NT2/D1 (cell line): ENCODE measurements at regions not wholly inside any gene's neighbourhood (a gene's known extent, or its start where the extent isn't known, plus 50 kb on each side); places are given as distances from the start of the nearest gene placed in this dataset.

Experiments used
- DNase-seq: peaks from one replicate; pipeline ENCODE4 v3.0.0-alpha.2; 2011; ENCODE audit warnings: low read depth, low spot score
- H3K27me3 ChIP-seq: 2 replicates; pipeline ENCODE4 v1.6.0; 2011; ENCODE audit warnings: mild to moderate bottlenecking; ENCODE audit not compliant: insufficient read length, insufficient read depth
- H3K36me3 ChIP-seq: 2 replicates; pipeline ENCODE4 v1.6.1; 2011; ENCODE audit warnings: mild to moderate bottlenecking, low read length, mixed read lengths; ENCODE audit not compliant: insufficient read depth, insufficient read length
- H3K4me1 ChIP-seq: 2 replicates; pipeline ENCODE4 v1.5.1; 2011; ENCODE audit not compliant: insufficient read depth, insufficient read length
- H3K4me3 ChIP-seq: 2 replicates; pipeline ENCODE4 v1.5.1; 2011; ENCODE audit warnings: low read depth; ENCODE audit not compliant: insufficient read length
- H3K9ac ChIP-seq: 2 replicates; pipeline ENCODE4 v1.6.0; 2011; ENCODE audit warnings: low read depth; ENCODE audit not compliant: insufficient read length
- H3K9me3 ChIP-seq: 2 replicates; pipeline ENCODE4 v1.5.1; 2011; ENCODE audit warnings: mild to moderate bottlenecking, low read length; ENCODE audit not compliant: insufficient read depth
- SUZ12 ChIP-seq: IDR thresholded peaks from 2 replicates; pipeline ENCODE4 v1.6.1; 2011; ENCODE audit not compliant: insufficient read length, insufficient read depth; ENCODE audit errors: extremely low read depth
- YY1 ChIP-seq: IDR thresholded peaks from 2 replicates; pipeline ENCODE4 v1.6.1; 2011; ENCODE audit not compliant: insufficient read length, insufficient read depth
- ZNF274 ChIP-seq: IDR thresholded peaks from 2 replicates; pipeline ENCODE4 v1.6.1; 2011; ENCODE audit warnings: mild to moderate bottlenecking, low read depth, low read length

GRCh38 chr2:120442923-120443571, 97.1 kb downstream of the INHBB start:
- no peak for TF ChIP-seq SUZ12
- no peak for TF ChIP-seq ZNF274
- no peak for TF ChIP-seq YY1

GRCh38 chr2:120443946-120444345, 98.0 kb downstream of the INHBB start:
- H3K9ac ChIP-seq: no peak overlapping the region
- no peaks in the 10 kb centered on the region for H3K4me1 ChIP-seq
- no peak for DNase-seq
- TF ChIP-seq YY1 (no peak), SUZ12 (no peak), ZNF274 (no peak)
- no peaks in the 10 kb centered on the region for H3K36me3 ChIP-seq
- no peak overlapping the region for H3K4me3 ChIP-seq
- no peaks in the 10 kb centered on the region for H3K9me3 ChIP-seq
- H3K27me3 ChIP-seq: peaks cover 100% of the 10 kb centered on the region

More at GRCh38 chr2:120442923-120443571, 97.1 kb downstream of the INHBB start:
- peak overlapping the region; percentile 22 for H3K9ac ChIP-seq
- H3K4me1 ChIP-seq: no peaks in the 10 kb centered on the region
- peak; percentile 47 for DNase-seq
- no peaks in the 10 kb centered on the region for H3K36me3 ChIP-seq
- peak overlapping the region; percentile 36 for H3K4me3 ChIP-seq
- no peaks in the 10 kb centered on the region for H3K9me3 ChIP-seq
- peaks cover 100% of the 10 kb centered on the region for H3K27me3 ChIP-seq

- H3K4me3 ChIP-seq: no peak overlapping the region
- no peaks in the 10 kb centered on the region for H3K36me3 ChIP-seq
- DNase-seq: no peak
- no peak overlapping the region for H3K9ac ChIP-seq
- no peaks in the 10 kb centered on the region for H3K9me3 ChIP-seq
- H3K27me3 ChIP-seq: peaks cover 100% of the 10 kb centered on the region
- no peak for TF ChIP-seq ZNF274
- no peak for TF ChIP-seq YY1
- no peak for TF ChIP-seq SUZ12
- H3K4me1 ChIP-seq: no peaks in the 10 kb centered on the region
These were observed 98.8 kb downstream of the INHBB start for GRCh38 chr2:120444691-120445240.

GRCh38 chr2:120445449-120446143, 99.7 kb downstream of the INHBB start:
- DNase-seq: no peak
- TF ChIP-seq SUZ12 (no peak), YY1 (no peak), ZNF274 (no peak)
- no peaks in the 10 kb centered on the region for H3K4me1 ChIP-seq
- H3K36me3 ChIP-seq: no peaks in the 10 kb centered on the region
- no peak overlapping the region for H3K4me3 ChIP-seq
- no peaks in the 10 kb centered on the region for H3K9me3 ChIP-seq
- H3K27me3 ChIP-seq: peaks cover 100% of the 10 kb centered on the region
- no peak overlapping the region for H3K9ac ChIP-seq

- no peaks in the 10 kb centered on the region for H3K36me3 ChIP-seq
- H3K9me3 ChIP-seq: no peaks in the 10 kb centered on the region
- no peak for DNase-seq
- H3K27me3 ChIP-seq: peaks cover 93% of the 10 kb centered on the region
- H3K9ac ChIP-seq: no peak overlapping the region
- no peak for TF ChIP-seq ZNF274
- TF ChIP-seq YY1: no peak
- TF ChIP-seq SUZ12: no peak
- H3K4me3 ChIP-seq: no peak overlapping the region
- no peaks in the 10 kb centered on the region for H3K4me1 ChIP-seq
These were observed 100.5 kb downstream of the INHBB start for GRCh38 chr2:120446236-120447126.

- no peak for DNase-seq
- TF ChIP-seq ZNF274: no peak
- no peak for TF ChIP-seq YY1
- no peak for TF ChIP-seq SUZ12
- H3K9me3 ChIP-seq: no peaks in the 10 kb centered on the region
- no peak overlapping the region for H3K9ac ChIP-seq
- peaks cover 93% of the 10 kb centered on the region for H3K27me3 ChIP-seq
- H3K4me1 ChIP-seq: no peaks in the 10 kb centered on the region
- H3K4me3 ChIP-seq: no peak overlapping the region
- no peaks in the 10 kb centered on the region for H3K36me3 ChIP-seq
These were observed 101.3 kb downstream of the INHBB start for GRCh38 chr2:120447127-120447785.
